Sigmoid colon (tissue), 4 donors: ENCODE measurements at regions not wholly inside any gene's neighbourhood (a gene's known extent, or its start where the extent isn't known, plus 50 kb on each side); places are given as distances from the start of the nearest gene placed in this dataset.

ENCODE experiments used
- EP300 ChIP-seq, 4 donors: sonication (generic); formaldehyde crosslinking; IDR thresholded peaks; one replicate each; pipeline ENCODE4 v1.6.1; 2017; ENCODE audit warnings: antibody characterized with exemption in 4 of 4
- POLR2A ChIP-seq, 2 donors: fragments of 450-650 bp; IDR thresholded peaks; one replicate each; pipeline ENCODE4 v1.6.1; 2016; ENCODE audit warnings: antibody characterized with exemption in 2 of 2, mild to moderate bottlenecking in 2 of 2, moderate library complexity in 2 of 2
- POLR2AphosphoS5 ChIP-seq, 4 donors: sonication (generic); formaldehyde crosslinking; IDR thresholded peaks; one replicate each; pipeline ENCODE4 v1.6.1; 2017; ENCODE audit warnings: antibody characterized with exemption in 4 of 4
- TF ChIP-seq, protein P1 (sequence below), 4 experiments: fragments of 450-650 bp in 3 of 4; fragments of 200-600 bp in 1 of 4; IDR thresholded peaks; one replicate each; pipeline ENCODE4 v1.5.1; 2016 to 2019; ENCODE audit warnings: antibody characterized with exemption in 4 of 4, mild to moderate bottlenecking in 3 of 4, moderate library complexity in 2 of 4

DNA sequence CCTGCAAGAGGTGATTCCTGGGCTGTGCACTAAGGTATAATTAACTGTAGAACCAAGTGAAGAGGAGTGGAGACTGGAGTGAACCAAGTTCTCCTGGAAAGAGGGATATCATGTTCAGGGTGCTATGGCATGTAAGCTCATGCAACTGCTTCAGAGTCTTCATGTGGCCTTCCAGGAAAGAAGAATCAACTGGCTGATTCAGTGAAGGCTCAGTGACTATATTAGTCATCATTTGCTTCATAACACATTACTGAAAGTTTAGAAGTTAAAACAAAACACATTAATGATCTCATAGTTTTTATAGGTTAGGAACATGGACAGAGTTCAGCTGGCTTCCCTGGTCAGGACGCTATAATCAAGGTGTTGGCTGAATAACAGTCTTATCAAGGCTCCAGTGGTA is 1200.8 kb upstream of the GYPC start:
- TF ChIP-seq, protein P1, sequence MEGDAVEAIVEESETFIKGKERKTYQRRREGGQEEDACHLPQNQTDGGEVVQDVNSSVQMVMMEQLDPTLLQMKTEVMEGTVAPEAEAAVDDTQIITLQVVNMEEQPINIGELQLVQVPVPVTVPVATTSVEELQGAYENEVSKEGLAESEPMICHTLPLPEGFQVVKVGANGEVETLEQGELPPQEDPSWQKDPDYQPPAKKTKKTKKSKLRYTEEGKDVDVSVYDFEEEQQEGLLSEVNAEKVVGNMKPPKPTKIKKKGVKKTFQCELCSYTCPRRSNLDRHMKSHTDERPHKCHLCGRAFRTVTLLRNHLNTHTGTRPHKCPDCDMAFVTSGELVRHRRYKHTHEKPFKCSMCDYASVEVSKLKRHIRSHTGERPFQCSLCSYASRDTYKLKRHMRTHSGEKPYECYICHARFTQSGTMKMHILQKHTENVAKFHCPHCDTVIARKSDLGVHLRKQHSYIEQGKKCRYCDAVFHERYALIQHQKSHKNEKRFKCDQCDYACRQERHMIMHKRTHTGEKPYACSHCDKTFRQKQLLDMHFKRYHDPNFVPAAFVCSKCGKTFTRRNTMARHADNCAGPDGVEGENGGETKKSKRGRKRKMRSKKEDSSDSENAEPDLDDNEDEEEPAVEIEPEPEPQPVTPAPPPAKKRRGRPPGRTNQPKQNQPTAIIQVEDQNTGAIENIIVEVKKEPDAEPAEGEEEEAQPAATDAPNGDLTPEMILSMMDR (IDR thresholded peaks at IDR 0.05), result no peak
- TF ChIP-seq POLR2A (IDR thresholded peaks at IDR 0.05) (no peak), POLR2AphosphoS5 (IDR thresholded peaks at IDR 0.05) (no peak), EP300 (IDR thresholded peaks at IDR 0.05) (no peak)
